ENCODE measurements at regions not wholly inside any gene's neighbourhood (a gene's known extent, or its start where the extent isn't known, plus 50 kb on each side); places are given as distances from the start of the nearest gene placed in this dataset.
"Not testable (repeated sequence)": the region's sequence is repeated elsewhere in the genome, so short reads cannot be mapped to it uniquely, and the experiment has no call there.

- TF ChIP-seq, protein P1, sequence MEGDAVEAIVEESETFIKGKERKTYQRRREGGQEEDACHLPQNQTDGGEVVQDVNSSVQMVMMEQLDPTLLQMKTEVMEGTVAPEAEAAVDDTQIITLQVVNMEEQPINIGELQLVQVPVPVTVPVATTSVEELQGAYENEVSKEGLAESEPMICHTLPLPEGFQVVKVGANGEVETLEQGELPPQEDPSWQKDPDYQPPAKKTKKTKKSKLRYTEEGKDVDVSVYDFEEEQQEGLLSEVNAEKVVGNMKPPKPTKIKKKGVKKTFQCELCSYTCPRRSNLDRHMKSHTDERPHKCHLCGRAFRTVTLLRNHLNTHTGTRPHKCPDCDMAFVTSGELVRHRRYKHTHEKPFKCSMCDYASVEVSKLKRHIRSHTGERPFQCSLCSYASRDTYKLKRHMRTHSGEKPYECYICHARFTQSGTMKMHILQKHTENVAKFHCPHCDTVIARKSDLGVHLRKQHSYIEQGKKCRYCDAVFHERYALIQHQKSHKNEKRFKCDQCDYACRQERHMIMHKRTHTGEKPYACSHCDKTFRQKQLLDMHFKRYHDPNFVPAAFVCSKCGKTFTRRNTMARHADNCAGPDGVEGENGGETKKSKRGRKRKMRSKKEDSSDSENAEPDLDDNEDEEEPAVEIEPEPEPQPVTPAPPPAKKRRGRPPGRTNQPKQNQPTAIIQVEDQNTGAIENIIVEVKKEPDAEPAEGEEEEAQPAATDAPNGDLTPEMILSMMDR (IDR thresholded peaks at IDR 0.05) = not testable (repeated sequence)
- TF ChIP-seq POLR2A, POLR2AphosphoS5 (IDR thresholded peaks at IDR 0.05): not testable (repeated sequence)
These were observed 1030.1 kb downstream of the PRIM2 start for GRCh38 chr6:58347534-58347933.
